ENCODE measurements at regions not wholly inside any gene's neighbourhood (a gene's known extent, or its start where the extent isn't known, plus 50 kb on each side); places are given as distances from the start of the nearest gene placed in this dataset.
A peak's percentile ranks its signal among the peaks of the same experiment; 100 is the strongest.

- TF ChIP-seq CTCF (conservative IDR thresholded peaks at IDR 0.05): no peak
- 0 out of 2 replicates have a peak, but pooled peaks have one; percentile 6 for TF ChIP-seq ZFX (IDR thresholded peaks at IDR 0.05)
Observed at GRCh38 chr14:55761651-55762050, 181.6 kb downstream of the KTN1 start.
